ENCODE measurements at regions not wholly inside any gene's neighbourhood (a gene's known extent, or its start where the extent isn't known, plus 50 kb on each side); places are given as distances from the start of the nearest gene placed in this dataset.

GRCh38 chr5:53309653-53310052, 170.8 kb upstream of the FST start:
- H3K9me3 ChIP-seq, result no peaks in the 10 kb centered on the region
- no peaks in the 10 kb centered on the region for H3K27me3 ChIP-seq
- TF ChIP-seq POLR2A (IDR thresholded peaks at IDR 0.05) (no peak), EP300 (IDR thresholded peaks at IDR 0.05) (no peak)
- TF ChIP-seq, protein P1, sequence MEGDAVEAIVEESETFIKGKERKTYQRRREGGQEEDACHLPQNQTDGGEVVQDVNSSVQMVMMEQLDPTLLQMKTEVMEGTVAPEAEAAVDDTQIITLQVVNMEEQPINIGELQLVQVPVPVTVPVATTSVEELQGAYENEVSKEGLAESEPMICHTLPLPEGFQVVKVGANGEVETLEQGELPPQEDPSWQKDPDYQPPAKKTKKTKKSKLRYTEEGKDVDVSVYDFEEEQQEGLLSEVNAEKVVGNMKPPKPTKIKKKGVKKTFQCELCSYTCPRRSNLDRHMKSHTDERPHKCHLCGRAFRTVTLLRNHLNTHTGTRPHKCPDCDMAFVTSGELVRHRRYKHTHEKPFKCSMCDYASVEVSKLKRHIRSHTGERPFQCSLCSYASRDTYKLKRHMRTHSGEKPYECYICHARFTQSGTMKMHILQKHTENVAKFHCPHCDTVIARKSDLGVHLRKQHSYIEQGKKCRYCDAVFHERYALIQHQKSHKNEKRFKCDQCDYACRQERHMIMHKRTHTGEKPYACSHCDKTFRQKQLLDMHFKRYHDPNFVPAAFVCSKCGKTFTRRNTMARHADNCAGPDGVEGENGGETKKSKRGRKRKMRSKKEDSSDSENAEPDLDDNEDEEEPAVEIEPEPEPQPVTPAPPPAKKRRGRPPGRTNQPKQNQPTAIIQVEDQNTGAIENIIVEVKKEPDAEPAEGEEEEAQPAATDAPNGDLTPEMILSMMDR (IDR thresholded peaks at IDR 0.05), result no peak
- no peak overlapping the region for H3K27ac ChIP-seq
- no peak for DNase-seq
- no peaks in the 10 kb centered on the region for H3K36me3 ChIP-seq
- 79 to 89% (median 81%) methylated on average over 2 of the region's 2 CpGs for WGBS, 3 donors
- H3K4me3 ChIP-seq, result no peak overlapping the region
- intact Hi-C loops (cut with DNase I), result no loop called here
- H3K4me1 ChIP-seq (ENCODE audit: insufficient read depth), result no peaks in the 10 kb centered on the region

- no peaks in the 10 kb centered on the region for H3K36me3 ChIP-seq
- H3K27me3 ChIP-seq, result no peaks in the 10 kb centered on the region
- intact Hi-C loops (cut with DNase I), result no loop called here
- H3K9me3 ChIP-seq, result no peaks in the 10 kb centered on the region
- H3K4me3 ChIP-seq, result no peak overlapping the region
- H3K27ac ChIP-seq, result no peak overlapping the region
- TF ChIP-seq EP300 (IDR thresholded peaks at IDR 0.05), result no peak
- TF ChIP-seq, protein P1 (IDR thresholded peaks at IDR 0.05), result no peak
- no peak for TF ChIP-seq POLR2A (IDR thresholded peaks at IDR 0.05)
- no peaks in the 10 kb centered on the region for H3K4me1 ChIP-seq (ENCODE audit: insufficient read depth)
- WGBS, 3 donors, result 76 to 86% (median 77%) methylated on average over 2 of the region's 2 CpGs
- DNase-seq, result no peak
These were observed 168.7 kb upstream of the FST start for GRCh38 chr5:53311681-53312080.

GRCh38 chr5:53313145-53313544, 167.3 kb upstream of the FST start:
- no peak overlapping the region for H3K27ac ChIP-seq
- no peak for DNase-seq
- intact Hi-C loops (cut with DNase I), result no loop called here
- H3K4me3 ChIP-seq, result no peak overlapping the region
- no peaks in the 10 kb centered on the region for H3K4me1 ChIP-seq (ENCODE audit: insufficient read depth)
- H3K9me3 ChIP-seq, result no peaks in the 10 kb centered on the region
- no peaks in the 10 kb centered on the region for H3K36me3 ChIP-seq
- no peak for TF ChIP-seq POLR2A (IDR thresholded peaks at IDR 0.05)
- TF ChIP-seq, protein P1 (IDR thresholded peaks at IDR 0.05), result no peak
- no peak for TF ChIP-seq EP300 (IDR thresholded peaks at IDR 0.05)
- 86 to 88% (median 87%) methylated on average over 2 of the region's 2 CpGs for WGBS, 3 donors
- no peaks in the 10 kb centered on the region for H3K27me3 ChIP-seq

- WGBS, 3 donors, result 49 to 58% (median 58%) methylated on average over 2 of the region's 2 CpGs
- Histone ChIP-seq H3K27ac (no peak overlapping the region), H3K36me3 (no peaks in the 10 kb centered on the region), H3K4me1 (ENCODE audit: insufficient read depth) (no peaks in the 10 kb centered on the region), H3K9me3 (no peaks in the 10 kb centered on the region), H3K4me3 (no peak overlapping the region), H3K27me3 (no peaks in the 10 kb centered on the region)
- no peak for DNase-seq
- intact Hi-C loops (cut with DNase I), result no loop called here
- no peak for TF ChIP-seq POLR2A (IDR thresholded peaks at IDR 0.05)
- no peak for TF ChIP-seq EP300 (IDR thresholded peaks at IDR 0.05)
- TF ChIP-seq, protein P1 (IDR thresholded peaks at IDR 0.05), result no peak
These were observed 162.1 kb upstream of the FST start for GRCh38 chr5:53318303-53318702.

DNA sequence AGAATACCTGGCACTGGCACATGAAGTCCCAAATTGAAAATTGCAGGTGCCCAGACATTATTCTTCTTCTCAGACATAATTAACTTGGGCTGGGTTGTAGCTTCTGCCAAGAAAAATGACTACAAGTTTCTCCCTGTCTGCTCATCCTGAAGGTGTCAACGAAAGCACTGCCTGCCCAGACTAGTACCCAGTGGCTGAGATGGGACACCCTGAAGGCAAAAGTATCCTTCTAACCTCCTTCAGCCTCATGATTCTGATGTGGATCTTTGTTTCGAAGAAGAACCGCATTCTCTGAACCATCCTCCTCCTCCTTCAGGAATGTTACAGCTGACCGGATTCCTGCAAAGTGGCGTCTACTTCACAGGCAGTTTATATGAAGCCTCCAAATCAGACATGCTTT, 161.1 kb upstream of the FST start:
- intact Hi-C loops (cut with DNase I), result no loop called here
- H3K4me3 ChIP-seq, result no peak overlapping the region
- H3K9me3 ChIP-seq, result no peaks in the 10 kb centered on the region

More for the DNA sequence above, 161.1 kb upstream of the FST start:
- H3K36me3 ChIP-seq, result no peaks in the 10 kb centered on the region
- H3K27me3 ChIP-seq, result no peaks in the 10 kb centered on the region
- TF ChIP-seq, protein P1 (IDR thresholded peaks at IDR 0.05), result no peak
- WGBS, 3 donors, result 53 to 72% (median 69%) methylated on average over 5 of the region's 5 CpGs
- H3K27ac ChIP-seq, result no peak overlapping the region
- no peaks in the 10 kb centered on the region for H3K4me1 ChIP-seq (ENCODE audit: insufficient read depth)
- no peak for DNase-seq
